SH-SY5Y (cell line): ENCODE measurements at regions not wholly inside any gene's neighbourhood (a gene's known extent, or its start where the extent isn't known, plus 50 kb on each side); places are given as distances from the start of the nearest gene placed in this dataset.

Source experiments
- GATA2 ChIP-seq: IDR thresholded peaks from 2 replicates; pipeline ENCODE4 v1.6.1; 2011; ENCODE audit warnings: mild to moderate bottlenecking, low read depth, low read length
- GATA3 ChIP-seq: IDR thresholded peaks from 2 replicates; pipeline ENCODE4 v1.6.1; 2011; ENCODE audit warnings: low read depth, mild to moderate bottlenecking, low read length, moderate library complexity

- TF ChIP-seq GATA3 (no peak), GATA2 (no peak)
These were observed 500.3 kb upstream of the FAM98A start for GRCh38 chr2:34099377-34099776.
